H54 (cell line): ENCODE measurements at regions not wholly inside any gene's neighbourhood (a gene's known extent, or its start where the extent isn't known, plus 50 kb on each side); places are given as distances from the start of the nearest gene placed in this dataset.
A peak's percentile ranks its signal among the peaks of the same experiment; 100 is the strongest.

Source experiments
- DNase-seq: peaks from one replicate; pipeline ENCODE4 v3.0.0; 2011; ENCODE audit warnings: low spot score, mixed read lengths; ENCODE audit not compliant: insufficient read length
- FAIRE-seq: peaks from 3 replicates; lab custom pipeline; 2011; peaks lifted over from hg19 to GRCh38; lab: Jason Lieb, UNC
- POLR2A ChIP-seq: IDR thresholded peaks from 2 replicates; pipeline ENCODE4 v1.6.1; 2011; ENCODE audit warnings: low read depth, mild to moderate bottlenecking, low read length

DNA sequence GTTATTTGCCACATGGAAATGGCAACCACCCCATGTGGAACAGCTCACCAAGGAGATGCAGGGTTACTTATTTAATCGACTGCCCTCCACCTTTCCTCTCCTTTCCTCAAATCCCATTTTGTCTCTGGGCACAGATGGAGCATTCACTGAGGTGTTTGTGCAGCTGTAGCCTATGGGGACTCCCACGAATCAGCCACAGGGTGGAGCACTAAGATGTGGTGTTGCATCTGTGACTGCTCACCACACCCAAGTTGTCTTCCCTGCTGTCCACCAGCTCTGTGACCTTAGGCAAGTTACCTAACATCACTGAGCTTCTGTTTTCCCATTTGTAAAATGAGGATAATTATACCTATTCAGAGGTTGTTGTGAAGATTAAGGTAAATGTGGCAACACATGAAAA lies 252.4 kb upstream of the CPEB2 start:
- FAIRE-seq (no peak), DNase-seq (peak; percentile 0)
- TF ChIP-seq POLR2A = no peak

DNA sequence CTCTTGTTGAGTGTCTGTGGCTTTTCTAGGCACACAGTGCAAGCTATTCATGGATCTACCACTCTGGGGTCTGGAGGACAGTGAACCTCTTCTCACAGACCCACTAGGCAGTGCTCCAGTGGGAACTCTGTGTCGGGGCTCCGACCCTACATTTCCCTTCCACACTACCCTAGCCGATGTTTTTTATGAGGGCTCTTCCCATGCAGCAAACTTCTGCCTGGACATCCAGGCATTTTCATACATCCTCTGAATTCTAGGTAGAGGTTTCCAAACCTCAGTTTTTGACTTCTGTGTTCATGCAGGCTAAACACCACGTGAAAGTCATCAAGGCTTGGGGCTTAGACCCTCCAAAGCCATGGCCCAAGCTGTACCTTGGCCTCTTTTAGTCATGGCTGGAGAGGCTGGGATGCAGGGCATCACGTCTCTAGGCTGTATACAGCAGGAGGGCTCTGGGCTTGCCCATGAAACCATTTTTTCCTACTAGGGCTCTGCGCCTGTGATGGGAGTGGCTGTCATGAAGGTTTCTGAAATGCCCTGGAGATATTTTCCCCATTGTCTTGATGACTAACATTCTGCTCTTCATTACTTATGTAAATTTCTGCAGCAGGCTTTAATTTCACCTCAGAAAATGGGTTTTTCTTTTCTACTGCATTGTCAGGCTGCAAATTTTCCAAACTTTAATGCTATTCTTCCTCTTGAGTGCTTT lies 249.8 kb upstream of the CPEB2 start:
- TF ChIP-seq POLR2A = no peak
- FAIRE-seq (no peak), DNase-seq (no peak)

DNA sequence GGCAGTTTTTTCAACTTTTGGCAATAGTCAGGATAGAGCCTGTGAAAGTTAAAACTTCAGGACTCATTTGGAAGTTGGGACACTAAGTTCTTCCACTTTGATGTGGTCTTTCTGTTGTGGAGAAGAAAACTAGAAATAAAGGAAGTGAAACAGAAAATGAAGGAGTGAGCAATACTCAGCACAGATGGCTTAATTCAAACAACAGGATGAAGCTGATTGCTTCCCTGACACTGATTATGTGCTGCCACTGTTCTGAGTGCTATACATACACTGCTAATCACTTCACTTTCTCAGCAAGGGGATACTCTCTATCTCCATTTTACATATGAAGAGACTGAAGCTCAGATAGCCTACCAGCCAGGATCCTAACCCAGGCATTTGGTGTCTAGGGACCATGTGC lies 235.1 kb upstream of the CPEB2 start:
- TF ChIP-seq POLR2A = no peak
- no peak for FAIRE-seq
- no peak for DNase-seq

DNA sequence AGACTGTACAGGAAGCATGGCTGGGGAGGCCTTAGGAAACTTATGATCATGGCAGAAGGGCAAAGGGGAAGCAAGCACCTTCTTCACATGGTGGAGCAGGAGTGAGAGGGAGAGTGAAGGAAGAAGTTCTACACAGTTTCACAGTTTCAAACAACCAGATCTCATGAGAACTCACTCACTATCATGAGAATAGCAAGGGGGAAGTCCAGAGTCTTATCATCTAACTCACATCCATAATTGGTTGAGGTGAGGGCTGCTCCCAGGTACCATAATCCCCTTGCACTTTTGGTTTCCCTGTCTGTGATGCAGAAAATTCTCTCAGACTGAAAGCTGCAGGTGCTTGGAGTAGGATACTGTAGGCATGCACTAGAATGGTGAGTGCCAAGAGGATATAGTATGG lies 233.8 kb upstream of the CPEB2 start:
- FAIRE-seq = no peak
- TF ChIP-seq POLR2A = no peak
- DNase-seq = no peak

DNA sequence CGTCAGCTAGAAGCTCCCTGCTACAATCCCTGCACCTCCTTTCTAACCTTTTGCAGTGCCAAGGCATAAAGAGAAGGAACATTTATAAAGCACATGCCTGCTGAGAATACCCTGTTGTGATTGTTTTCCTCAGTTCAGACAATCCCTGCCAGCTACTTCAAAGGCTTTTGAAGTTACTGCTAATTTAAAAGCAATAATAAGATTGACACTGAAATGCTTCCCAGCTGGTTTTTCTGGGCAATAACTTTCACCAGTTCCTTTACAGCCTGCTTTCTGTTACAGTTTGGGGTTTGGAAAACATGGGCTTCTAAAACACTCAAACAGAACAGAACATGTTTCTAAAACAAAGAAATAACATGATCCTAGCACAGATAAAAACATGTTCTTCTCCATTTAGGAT lies 232.3 kb upstream of the CPEB2 start:
- DNase-seq (no peak), FAIRE-seq (no peak)
- no peak for TF ChIP-seq POLR2A

DNA sequence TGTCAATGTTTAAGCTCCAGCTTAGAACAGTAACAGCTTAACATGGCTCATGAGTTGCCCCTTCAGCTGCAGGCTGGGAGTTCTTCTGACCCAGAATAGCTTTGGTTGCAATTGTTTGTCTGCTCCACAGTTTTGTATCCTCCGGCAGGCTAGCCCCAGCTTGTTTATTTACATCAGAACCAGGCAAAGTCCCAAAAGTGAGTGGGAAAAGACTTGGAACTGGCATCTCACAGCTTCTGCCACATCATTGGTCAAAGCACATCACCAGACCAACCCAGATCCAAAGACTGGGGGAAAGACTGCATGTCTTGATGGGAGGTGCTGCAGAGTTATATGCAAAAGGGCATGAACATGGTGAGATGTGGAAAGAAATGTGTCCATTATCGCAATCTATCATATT lies 231.2 kb upstream of the CPEB2 start:
- no peak for FAIRE-seq
- no peak for DNase-seq
- TF ChIP-seq POLR2A = no peak

DNA sequence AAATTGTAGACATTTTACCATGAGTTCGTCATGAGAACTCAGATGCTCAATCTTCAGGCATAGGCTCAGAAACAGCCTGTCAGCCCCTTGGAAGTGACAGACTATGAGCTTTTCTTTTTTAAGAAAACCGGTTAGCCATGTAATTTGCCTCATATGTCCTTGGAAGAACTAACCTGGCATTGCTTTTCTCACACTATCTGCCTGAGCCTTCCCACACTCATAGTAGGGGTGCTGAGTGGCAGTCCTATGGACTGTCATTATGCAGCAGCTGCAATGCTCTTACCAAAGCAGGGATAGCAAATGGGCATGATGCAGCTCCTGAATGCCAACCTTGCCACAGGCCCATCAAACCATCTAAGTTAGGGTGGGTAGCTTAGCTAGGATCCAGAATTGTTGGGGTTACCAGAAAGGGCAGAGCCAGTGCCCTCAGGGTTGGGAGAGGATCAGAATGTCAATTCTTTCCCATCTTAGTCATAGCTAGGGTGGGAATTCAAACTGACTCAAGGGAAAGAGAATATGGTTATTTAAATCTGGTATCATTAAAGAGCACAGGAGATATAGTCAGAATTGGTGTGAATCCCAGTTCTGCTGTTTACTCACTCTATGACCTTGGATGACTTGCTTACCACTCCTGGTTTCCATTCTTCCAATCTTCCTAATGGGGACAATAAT lies 230.6 kb upstream of the CPEB2 start:
- no peak for FAIRE-seq
- TF ChIP-seq POLR2A = no peak
- DNase-seq = no peak

DNA sequence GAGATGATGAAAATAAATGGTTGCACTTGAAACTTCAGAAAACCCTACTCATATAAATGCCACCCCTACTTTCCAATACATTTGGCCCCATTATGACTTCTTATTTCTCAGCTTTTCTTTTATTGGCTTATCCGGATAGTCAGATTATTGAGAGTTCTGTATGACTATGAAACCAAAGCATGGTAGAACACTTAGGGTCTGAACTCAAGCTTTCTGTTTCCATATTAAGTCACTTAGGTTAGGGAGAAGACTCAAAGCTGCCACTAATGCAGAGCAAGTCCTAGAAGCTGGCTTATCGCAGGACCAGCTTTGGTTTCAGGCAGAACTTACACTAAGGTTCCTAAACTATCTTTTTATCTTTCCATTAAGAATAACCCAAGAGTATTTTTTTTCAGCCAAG lies 229.9 kb upstream of the CPEB2 start:
- TF ChIP-seq POLR2A = no peak
- DNase-seq (no peak), FAIRE-seq (no peak)

DNA sequence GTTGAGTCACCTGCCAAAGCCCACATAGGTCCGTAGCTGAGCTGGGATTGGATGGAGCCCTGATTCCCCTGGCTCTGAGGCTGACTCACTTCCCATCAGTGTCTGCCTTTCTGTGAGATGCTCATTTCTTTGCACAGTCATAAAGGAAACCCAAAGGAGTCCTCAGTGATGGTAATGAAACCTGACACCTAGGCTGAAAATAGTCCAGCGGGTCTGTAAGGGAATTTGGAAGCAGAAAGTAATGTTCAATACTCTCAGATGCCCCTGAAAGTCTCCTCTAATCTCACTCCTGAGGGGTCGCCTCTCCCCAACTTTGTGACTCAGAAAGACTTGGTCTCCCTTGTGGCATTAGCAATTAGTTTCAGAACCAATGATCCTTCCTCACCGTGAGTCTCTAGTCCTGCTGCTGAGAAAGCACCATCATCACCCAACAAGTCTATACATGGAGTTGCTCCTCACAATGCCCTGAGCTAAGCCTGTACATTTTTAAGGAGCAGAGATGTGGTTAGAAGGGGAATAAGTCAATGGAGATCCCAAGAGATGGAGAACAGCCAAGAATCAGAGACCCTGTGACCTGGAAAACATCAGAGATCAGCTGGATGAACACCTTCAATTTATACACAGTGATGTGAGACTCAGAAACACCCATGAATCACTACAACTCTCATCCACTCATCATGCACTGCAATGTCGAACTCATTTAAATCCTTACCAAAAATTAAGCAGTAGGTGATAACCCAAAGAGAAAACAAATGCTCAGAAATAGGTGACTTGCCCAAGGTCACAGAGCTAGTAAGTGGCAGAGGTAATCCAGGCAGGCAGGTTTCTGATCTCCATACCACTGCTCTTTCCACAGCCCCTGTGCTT lies 219.0 kb upstream of the CPEB2 start:
- peak; percentile 5 for DNase-seq
- FAIRE-seq = no peak

DNA sequence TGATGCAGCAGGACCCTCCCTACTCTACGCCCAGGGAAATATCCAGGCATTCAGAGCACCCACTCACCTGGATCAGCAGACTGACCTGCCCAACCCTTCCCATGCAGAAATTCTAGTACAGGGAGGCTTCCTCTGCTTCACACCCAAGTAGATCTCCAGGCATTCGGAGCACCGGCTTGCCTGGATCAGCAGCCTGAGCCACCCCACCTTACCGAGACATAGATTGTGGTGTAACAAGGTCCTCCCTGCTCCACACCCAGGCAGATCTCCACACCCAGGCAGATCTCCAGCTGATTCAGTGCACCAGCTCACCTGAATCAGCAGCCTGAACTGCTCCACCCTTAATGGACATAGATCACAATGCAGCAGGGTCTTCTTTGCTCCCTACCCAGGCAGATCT lies 215.1 kb upstream of the CPEB2 start:
- DNase-seq = no peak
- FAIRE-seq = no peak
- TF ChIP-seq POLR2A = no peak

More for the DNA sequence above, 219.0 kb upstream of the CPEB2 start:
- TF ChIP-seq POLR2A = no peak

DNA sequence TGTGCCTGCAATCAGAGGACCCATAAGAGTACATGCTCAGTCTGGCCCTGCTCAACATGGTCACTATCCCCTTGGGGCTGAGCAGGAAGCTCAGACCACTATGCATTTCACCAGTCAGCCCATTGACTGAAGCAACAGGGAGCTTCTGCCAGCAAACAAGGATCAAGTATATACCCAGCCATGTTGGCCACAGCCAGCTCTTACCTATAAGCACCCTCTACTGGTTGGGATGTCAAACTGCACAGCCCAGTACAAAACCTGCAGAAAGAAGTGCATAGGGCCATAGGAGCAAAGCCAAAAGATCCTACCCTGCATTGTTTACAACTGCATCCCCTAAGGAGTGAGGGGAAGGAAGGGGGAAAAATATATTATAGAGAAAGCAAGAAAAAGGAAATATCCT lies 214.4 kb upstream of the CPEB2 start:
- TF ChIP-seq POLR2A = no peak
- DNase-seq (no peak), FAIRE-seq (no peak)

DNA sequence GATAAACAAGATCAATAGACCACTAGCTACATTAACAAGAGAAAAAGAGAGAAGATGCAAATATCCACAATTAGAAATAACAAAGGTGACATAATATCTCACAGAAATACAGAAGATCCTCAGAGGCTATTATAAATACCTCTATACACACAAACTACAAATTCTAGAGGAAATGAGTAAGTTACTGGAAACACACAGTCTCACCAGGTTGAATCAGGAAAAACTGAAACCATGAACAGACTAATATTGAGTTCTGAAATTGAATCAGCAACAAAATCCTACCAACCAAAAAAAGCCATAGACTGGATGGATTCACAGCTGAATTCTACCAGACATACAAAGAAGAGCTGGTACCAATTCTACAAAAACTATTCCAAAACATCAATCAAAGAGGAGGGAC lies 211.8 kb upstream of the CPEB2 start:
- DNase-seq (no peak), FAIRE-seq (no peak)
- no peak for TF ChIP-seq POLR2A

DNA sequence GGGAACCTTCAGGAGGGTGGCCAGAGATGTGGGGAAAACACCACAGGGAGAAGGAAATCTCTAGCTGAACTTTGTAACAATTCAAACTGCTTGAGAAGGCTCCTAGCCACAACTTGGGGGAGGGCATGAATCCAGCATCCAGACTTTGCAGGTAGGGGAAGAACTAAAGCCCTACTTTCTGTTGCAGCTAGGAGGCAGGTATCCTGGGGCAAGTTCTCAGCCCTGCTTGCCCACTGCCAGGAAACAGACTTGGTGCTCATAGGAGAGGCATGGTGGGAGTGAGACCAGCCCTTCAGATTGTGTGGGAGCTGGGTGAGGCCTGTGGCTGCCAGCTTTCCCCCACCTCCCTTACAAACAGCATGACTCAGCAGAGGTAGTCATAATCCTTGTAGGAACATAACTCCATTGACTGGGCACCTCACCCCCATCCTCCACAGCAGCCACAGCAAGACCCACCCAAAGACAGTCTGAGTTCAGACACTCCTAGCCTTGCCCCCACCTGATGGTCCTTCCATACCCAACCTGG lies 209.5 kb upstream of the CPEB2 start:
- DNase-seq (no peak), FAIRE-seq (no peak)
- no peak for TF ChIP-seq POLR2A

DNA sequence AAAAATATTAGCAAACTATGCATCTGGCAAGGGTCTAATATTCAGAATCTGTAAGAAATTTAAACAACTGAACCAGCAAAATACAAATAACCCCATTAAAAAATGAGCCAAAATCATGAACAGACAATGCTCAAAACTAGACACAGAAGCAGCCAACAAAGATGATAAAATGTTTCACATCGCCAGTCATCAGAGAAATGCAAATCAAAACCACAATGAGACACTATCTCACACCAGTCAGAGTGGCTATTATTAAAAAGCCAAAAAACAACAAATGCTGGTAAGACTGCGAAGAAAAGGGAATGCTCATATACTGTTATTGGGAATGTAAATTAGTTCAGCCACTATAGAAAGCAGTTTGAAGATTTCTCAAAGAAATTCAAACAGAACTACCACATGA lies 201.3 kb upstream of the CPEB2 start:
- TF ChIP-seq POLR2A = no peak
- no peak for FAIRE-seq
- no peak for DNase-seq
